Left colon (tissue), 2 donors: ENCODE measurements at regions not wholly inside any gene's neighbourhood (a gene's known extent, or its start where the extent isn't known, plus 50 kb on each side); places are given as distances from the start of the nearest gene placed in this dataset.
A peak's percentile ranks its signal among the peaks of the same experiment; 100 is the strongest.
"Not testable (repeated sequence)": the region's sequence is repeated elsewhere in the genome, so short reads cannot be mapped to it uniquely, and the experiment has no call there.

Source experiments
- ATAC-seq: fragments of 200-7000 bp; cut with Tn5 transposase; one replicate; pipeline ENCODE4 v1.9.1; 2020; ENCODE audit warnings: mild to moderate bottlenecking, moderate library complexity
- DNase-seq, 2 donors: peaks; one replicate each; pipeline ENCODE4 v3.0.0-alpha.2; 2020
- intact Hi-C, 2 donors: fragments of 100-400 bp; cut with DNase I in 1 of 2; cut with micrococcal nuclease in 1 of 2; formaldehyde crosslinking; loops; one replicate each; pipeline versions ENCODE4 v1.11.2 to v1.14.0; 2022; cut with DNase I, micrococcal nuclease
- donor health status: DM: no; HTN: no; CAD: no.
- donor health status: DM: yes; HTN: yes; CAD: no.

- intact Hi-C loops = no loop called here
- DNase-seq = no peak
- no peak for ATAC-seq
Measured at GRCh38 chr1:236343246-236343870, 50.7 kb upstream of the EDARADD start.

DNA sequence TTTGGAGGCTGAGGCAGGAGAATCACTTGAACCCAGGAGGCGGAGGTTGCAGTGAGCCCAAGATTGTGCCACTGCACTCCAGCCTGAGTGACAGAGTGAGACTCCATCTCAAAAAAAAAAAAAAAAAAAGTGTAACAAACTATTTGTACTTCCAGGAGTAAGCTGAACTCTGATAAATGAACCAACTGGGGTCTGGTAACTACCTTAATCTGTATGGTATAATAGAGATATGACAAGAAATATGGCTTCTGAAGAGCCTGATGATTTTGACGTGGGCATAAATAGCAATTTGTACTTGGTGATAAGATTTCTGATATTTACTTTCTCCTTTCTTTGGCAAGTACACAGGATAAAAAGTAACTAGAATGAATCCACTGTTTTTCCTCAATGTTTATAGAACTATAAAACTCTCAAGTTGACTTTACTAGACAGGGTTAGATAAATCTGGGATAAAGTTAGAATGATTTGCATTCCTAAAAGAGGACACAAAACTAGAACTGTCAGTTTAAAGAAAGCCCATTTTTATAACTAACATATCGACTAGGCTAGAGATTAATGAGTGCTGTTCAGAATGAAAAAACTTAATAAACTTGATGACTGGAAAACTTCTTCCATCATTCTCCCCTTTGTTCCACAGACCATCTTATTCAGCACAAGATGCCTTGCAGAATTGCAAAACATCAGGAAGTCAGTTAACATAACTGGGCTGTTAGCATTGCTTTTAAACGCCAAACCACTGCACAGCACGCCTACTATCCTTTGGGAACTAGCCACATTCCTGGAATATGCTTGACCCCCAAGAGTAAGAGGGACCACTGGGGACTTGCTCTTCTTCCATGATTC is 51.5 kb upstream of the EDARADD start:
- ATAC-seq = peak; percentile 65
- intact Hi-C loops = no loop called here

DNA sequence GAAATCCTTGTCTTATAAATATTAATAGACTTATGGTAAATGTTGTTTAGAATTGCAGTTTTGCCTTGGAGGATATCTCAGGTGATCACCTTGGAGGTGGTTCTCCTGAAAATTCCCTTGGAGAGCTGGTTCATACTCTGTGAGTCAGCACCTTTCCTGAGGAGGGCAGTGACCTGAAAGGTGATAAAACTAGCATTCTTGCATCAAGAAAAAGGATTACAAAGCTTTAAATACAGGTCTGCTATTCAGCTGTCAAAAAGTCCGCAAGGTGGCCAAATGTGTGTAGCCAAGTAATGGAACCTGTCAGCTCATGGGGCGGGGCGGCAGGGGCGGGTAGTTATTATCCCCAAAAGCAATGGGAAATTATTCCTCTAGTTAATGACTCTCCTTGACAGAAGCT is 52.8 kb upstream of the EDARADD start:
- no peak for ATAC-seq
- intact Hi-C loops = no loop called here
- DNase-seq = no peak

More for the DNA sequence above, 51.5 kb upstream of the EDARADD start:
- DNase-seq = no peak

GRCh38 chr1:236338096-236338495 is 56.0 kb upstream of the EDARADD start:
- ATAC-seq = no peak
- no peak for DNase-seq
- intact Hi-C loops = no loop called here

DNA sequence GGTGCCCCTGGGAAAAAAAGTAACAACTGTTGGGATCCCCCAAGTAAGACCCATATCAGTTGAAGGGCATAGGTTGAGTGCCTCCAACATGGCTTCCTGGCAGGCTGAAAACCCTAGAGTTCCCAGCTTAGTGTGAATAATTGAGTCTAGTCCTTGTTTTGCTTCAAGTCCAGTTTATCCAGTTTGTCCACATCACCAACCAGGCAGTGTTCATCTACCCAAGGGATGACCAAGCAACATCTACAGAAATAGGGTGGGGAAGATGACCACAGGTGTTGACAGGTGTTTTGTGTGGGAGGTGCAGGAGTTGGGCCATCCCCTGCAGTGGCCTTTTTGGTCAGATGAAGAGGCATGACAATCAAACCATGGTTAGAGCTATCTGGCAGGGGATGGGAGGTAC is 54.3 kb upstream of the ERO1B start:
- no peak for DNase-seq
- ATAC-seq = no peak
- intact Hi-C loops = no loop called here

DNA sequence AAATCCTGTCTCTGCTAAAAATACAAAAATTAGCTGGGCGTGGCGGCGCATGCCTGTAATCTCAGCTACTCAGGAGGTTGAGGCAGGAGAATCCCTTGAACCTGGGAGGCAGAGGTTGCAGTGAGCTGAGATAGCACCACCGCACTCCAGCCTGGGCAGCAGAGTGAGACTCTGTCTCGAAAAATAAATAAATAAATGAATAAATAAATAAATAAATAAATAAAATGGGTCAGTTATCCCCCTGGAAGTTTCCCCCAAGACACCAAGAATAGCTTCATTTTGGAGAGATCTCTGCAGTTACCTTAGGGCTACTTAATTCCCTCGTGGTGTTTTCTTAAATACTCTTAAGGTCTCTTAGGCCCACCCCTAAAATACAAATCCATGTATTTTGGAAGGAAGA is 53.9 kb upstream of the ERO1B start:
- DNase-seq, intact Hi-C loops, ATAC-seq: not testable (repeated sequence)

DNA sequence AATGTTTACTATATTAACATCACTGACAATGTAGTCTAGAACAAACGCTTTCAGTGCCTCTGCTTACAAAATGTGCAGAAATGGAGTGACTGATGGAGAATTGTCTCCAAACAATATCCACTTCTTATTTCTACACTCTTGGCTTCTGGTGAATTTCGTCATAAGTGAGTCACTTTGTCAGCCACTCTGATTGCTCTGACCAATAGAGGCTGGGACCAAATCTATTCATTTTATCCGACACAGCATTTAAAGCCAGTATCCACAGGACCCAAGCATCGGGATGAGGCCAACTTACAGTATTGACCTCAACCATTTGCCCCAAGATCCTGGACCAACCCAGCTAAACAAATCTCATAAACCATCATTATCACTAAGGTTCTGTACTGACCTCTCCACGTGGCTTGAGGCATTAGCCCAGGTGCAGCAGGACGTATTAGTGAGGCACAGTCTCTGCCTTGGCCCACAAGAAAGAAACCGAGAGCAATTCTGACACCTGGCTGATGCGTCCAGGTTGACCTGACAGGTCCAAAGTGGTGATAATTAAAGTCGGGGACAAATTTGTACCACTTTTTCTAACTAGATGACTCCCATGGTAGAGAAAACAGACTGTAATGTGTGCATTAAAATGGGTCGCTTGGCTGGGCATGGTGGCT is 53.3 kb upstream of the ERO1B start:
- ATAC-seq = no peak
- DNase-seq = no peak
- intact Hi-C loops = no loop called here

- intact Hi-C loops = no loop called here
- ATAC-seq (no peak), DNase-seq (no peak)
Measured at GRCh38 chr1:236332092-236332758, 50.5 kb upstream of the ERO1B start.
